ENCODE measurements at regions not wholly inside any gene's neighbourhood (a gene's known extent, or its start where the extent isn't known, plus 50 kb on each side); places are given as distances from the start of the nearest gene placed in this dataset.

GRCh38 chr2:67201521-67201920 is 195.6 kb upstream of the ETAA1 start:
- Histone ChIP-seq H3T11ph (ENCODE audit: low read length) (no peak overlapping the region), H3K79me1 (ENCODE audit: insufficient read depth, low read depth, low read length, poor library complexity, severe bottlenecking) (no peaks in the 10 kb centered on the region), H3K56ac (ENCODE audit: insufficient read length, low read depth, low read length) (no peak overlapping the region), H3K9me3 (ENCODE audit: control insufficient read depth, low read depth, low read length) (no peaks in the 10 kb centered on the region), H2BK20ac (ENCODE audit: low read depth, low read length, poor library complexity, severe bottlenecking) (no peak overlapping the region), H2BK120ac (ENCODE audit: low read depth, low read length, poor library complexity, severe bottlenecking) (no peak overlapping the region), H2BK15ac (ENCODE audit: low read depth, low read length) (no peak overlapping the region), H3K27ac (ENCODE audit: insufficient read length, low read depth, low read length) (no peak overlapping the region), H3K27me3 (ENCODE audit: insufficient read depth, low read length) (no peaks in the 10 kb centered on the region), H2AK5ac (ENCODE audit: insufficient read length, low read length) (no peak overlapping the region), H4K91ac (ENCODE audit: insufficient read length, low read depth, low read length) (no peak overlapping the region), H3K79me2 (ENCODE audit: insufficient read depth, low read length) (no peaks in the 10 kb centered on the region), H3K23me2 (ENCODE audit: insufficient read length, low read depth, low read length, poor library complexity, severe bottlenecking) (no peaks in the 10 kb centered on the region), H3K14ac (ENCODE audit: insufficient read depth, low read length) (no peak overlapping the region), H3K4me2 (ENCODE audit: insufficient read depth, insufficient read length, low read length) (no peak overlapping the region), H3K23ac (ENCODE audit: insufficient read length, low read depth, low read length) (no peak overlapping the region), H2BK5ac (ENCODE audit: insufficient read length, low read length) (no peak overlapping the region), H3K4me1 (ENCODE audit: insufficient read depth, low read length) (no peaks in the 10 kb centered on the region), H3K9ac (ENCODE audit: extremely low read depth, insufficient read length, low read length) (no peak overlapping the region), H4K5ac (ENCODE audit: insufficient read length, low read depth, low read length) (no peak overlapping the region), H2BK12ac (ENCODE audit: insufficient read length, low read depth, low read length) (no peak overlapping the region), H3K4ac (ENCODE audit: low read depth, low read length) (no peak overlapping the region), H3K18ac (ENCODE audit: insufficient read length, low read depth, low read length) (no peak overlapping the region), H2AFZ (ENCODE audit: low read length) (no peak overlapping the region), H4K8ac (replicated peaks; ENCODE audit: insufficient read length, low read depth, low read length) (no peak overlapping the region), H4K20me1 (ENCODE audit: control insufficient read depth, insufficient read depth, insufficient read length) (no peaks in the 10 kb centered on the region)
- Mint-ChIP-seq H3K36me3 (ENCODE audit: insufficient read depth in 1 of 3, low read depth in 3 of 3) (peaks cover 0 to 6% (median 6%) of the 10 kb centered on the region in 3 experiments; a peak in 4 of 7 replicates), H3K4me3 (no peak overlapping the region), H3K9me3 (peaks cover 1 to 6% of the 10 kb centered on the region in 2 experiments; a peak in 3 of 5 replicates), H3K27ac (no peak overlapping the region; a peak in 1 of 7 replicates), H3K27me3 (ENCODE audit: low read depth) (no peaks in the 10 kb centered on the region), H3K4me1 (peaks cover 4 to 5% of the 10 kb centered on the region in 2 experiments; a peak in 3 of 4 replicates)
- DNase-seq, result no peak
- no CpG with 5 or more reads among the region's 3 CpGs for WGBS (ENCODE audit: extremely low coverage, insufficient read length, low lambda C conversion rate)
- TF ChIP-seq CTCF (conservative IDR thresholded peaks at IDR 0.05), result no peak

Data from H9 (cell line).